SK-N-SH (cell line): ENCODE measurements at regions not wholly inside any gene's neighbourhood (a gene's known extent, or its start where the extent isn't known, plus 50 kb on each side); places are given as distances from the start of the nearest gene placed in this dataset.

Experiments used
- CTCF ChIP-seq: fragments of 200-600 bp; sonication (generic); IDR thresholded peaks from 2 replicates; pipeline ENCODE4 v1.6.1; 2017; ENCODE audit warnings: antibody characterized with exemption, mild to moderate bottlenecking, moderate library complexity
- MEF2A ChIP-seq: IDR thresholded peaks from 2 replicates; pipeline ENCODE4 v1.4.0; 2012; ENCODE audit warnings: low read depth, borderline replicate concordance
- POLR2AphosphoS5 ChIP-seq: IDR thresholded peaks from 2 replicates; pipeline ENCODE4 v1.6.1; 2012; ENCODE audit warnings: low read depth, low read length
- REST ChIP-seq: IDR thresholded peaks from 2 replicates; pipeline ENCODE4 v1.6.1; 2012; ENCODE audit warnings: mild to moderate bottlenecking, low read depth, low read length, moderate library complexity
- TAF1 ChIP-seq: IDR thresholded peaks from 2 replicates; pipeline ENCODE4 v1.6.1; 2012; ENCODE audit warnings: low read depth, mild to moderate bottlenecking, low read length, moderate library complexity, borderline replicate concordance
- TEAD4 ChIP-seq: IDR thresholded peaks from 2 replicates; pipeline ENCODE4 v1.4.0; 2012; ENCODE audit warnings: mild to moderate bottlenecking, borderline replicate concordance; ENCODE audit not compliant: insufficient read depth

- TF ChIP-seq TAF1: no peak
- no peak for TF ChIP-seq CTCF
- TF ChIP-seq REST: no peak
- no peak for TF ChIP-seq MEF2A
- TF ChIP-seq POLR2AphosphoS5: no peak
- no peak for TF ChIP-seq TEAD4
These were observed 54.2 kb downstream of the S1PR1 start for GRCh38 chr1:101290922-101291561.
